Endothelial cell (in vitro differentiated cells): ENCODE measurements at regions not wholly inside any gene's neighbourhood (a gene's known extent, or its start where the extent isn't known, plus 50 kb on each side); places are given as distances from the start of the nearest gene placed in this dataset.

ENCODE experiments used
- DNase-seq: peaks from one replicate; pipeline ENCODE4 v3.0.0; 2021; ENCODE audit warnings: low spot score
- H3K27ac Mint-ChIP-seq: one replicate; pipeline ENCODE4 v1.8.0; 2021; ENCODE audit warnings: mixed read lengths, inconsistent platforms; ENCODE audit not compliant: unreplicated experiment
- H3K27me3 Mint-ChIP-seq: one replicate; pipeline ENCODE4 v1.8.0; 2021; ENCODE audit warnings: mild to moderate bottlenecking, moderate library complexity, mixed read lengths, inconsistent platforms; ENCODE audit not compliant: unreplicated experiment
- H3K36me3 Mint-ChIP-seq: one replicate; pipeline ENCODE4 v1.8.0; 2021; ENCODE audit warnings: mild to moderate bottlenecking, low read depth, mixed read lengths, inconsistent platforms; ENCODE audit not compliant: unreplicated experiment
- H3K4me1 Mint-ChIP-seq: one replicate; pipeline ENCODE4 v1.8.0; 2021; ENCODE audit warnings: mild to moderate bottlenecking, mixed read lengths, inconsistent platforms; ENCODE audit not compliant: unreplicated experiment
- H3K4me3 Mint-ChIP-seq: one replicate; pipeline ENCODE4 v1.8.0; 2021; ENCODE audit warnings: mild to moderate bottlenecking, mixed read lengths, inconsistent platforms; ENCODE audit not compliant: unreplicated experiment
- H3K9me3 Mint-ChIP-seq: one replicate; pipeline ENCODE4 v1.8.0; 2021; ENCODE audit warnings: mixed read lengths, inconsistent platforms; ENCODE audit not compliant: unreplicated experiment
- CTCF ChIP-seq: fragments of 200-600 bp; sonication (generic); IDR thresholded peaks from one replicate; pipeline ENCODE4 v1.5.0; 2021; ENCODE audit warnings: antibody characterized with exemption; ENCODE audit not compliant: unreplicated experiment

GRCh38 chr5:56454219-56454862 is 221.2 kb upstream of the ANKRD55 start:
- H3K27me3 Mint-ChIP-seq, result peaks cover 10% of the 10 kb centered on the region
- H3K4me3 Mint-ChIP-seq, result no peak overlapping the region
- peaks cover 4% of the 10 kb centered on the region for H3K36me3 Mint-ChIP-seq
- no peaks in the 10 kb centered on the region for H3K4me1 Mint-ChIP-seq
- no peak for DNase-seq
- H3K27ac Mint-ChIP-seq, result no peak overlapping the region
- TF ChIP-seq CTCF, result no peak
- H3K9me3 Mint-ChIP-seq, result no peaks in the 10 kb centered on the region

GRCh38 chr5:56451742-56452141 is 218.6 kb upstream of the ANKRD55 start:
- Mint-ChIP-seq H3K27me3 (peaks cover 10% of the 10 kb centered on the region), H3K4me3 (no peak overlapping the region), H3K27ac (no peak overlapping the region), H3K9me3 (no peaks in the 10 kb centered on the region), H3K36me3 (peaks cover 4% of the 10 kb centered on the region), H3K4me1 (no peaks in the 10 kb centered on the region)
- no peak for DNase-seq
- no peak for TF ChIP-seq CTCF

- H3K27me3 Mint-ChIP-seq, result peaks cover 6% of the 10 kb centered on the region
Measured at GRCh38 chr5:56450766-56451165, 217.6 kb upstream of the ANKRD55 start.

DNA sequence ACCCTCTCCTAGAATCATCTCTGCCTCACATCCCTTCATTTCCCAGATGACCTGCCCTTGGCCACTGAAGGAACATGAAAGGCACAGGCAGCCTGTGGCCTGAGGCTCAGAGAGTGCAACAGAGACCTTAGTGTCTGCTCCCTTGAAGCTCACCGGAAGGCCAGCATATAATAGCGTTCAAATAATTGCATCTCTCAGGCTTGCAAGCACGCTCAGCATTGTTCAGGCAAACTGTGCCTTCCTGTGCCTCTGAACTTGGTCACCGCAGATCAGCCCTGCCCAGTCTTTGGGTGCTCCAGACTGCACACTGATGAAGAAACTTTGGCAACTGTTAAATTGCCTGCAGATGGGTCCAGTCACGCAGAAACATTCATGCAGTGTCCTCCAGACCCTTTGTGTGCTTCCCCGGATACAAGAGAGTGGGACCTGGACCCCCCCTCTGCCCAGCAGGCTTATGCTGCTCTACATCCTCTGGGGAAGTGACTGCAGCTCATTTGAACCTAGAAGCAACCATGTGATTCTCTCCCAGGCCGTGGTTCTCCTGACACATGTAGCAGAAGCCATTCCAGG is 216.0 kb upstream of the ANKRD55 start:
- no peaks in the 10 kb centered on the region for H3K27me3 Mint-ChIP-seq
- no peaks in the 10 kb centered on the region for H3K4me1 Mint-ChIP-seq
- TF ChIP-seq CTCF, result no peak
- no peaks in the 10 kb centered on the region for H3K9me3 Mint-ChIP-seq
- no peak overlapping the region for H3K27ac Mint-ChIP-seq
- DNase-seq, result no peak
- no peak overlapping the region for H3K4me3 Mint-ChIP-seq
- no peaks in the 10 kb centered on the region for H3K36me3 Mint-ChIP-seq

More at GRCh38 chr5:56450766-56451165, 217.6 kb upstream of the ANKRD55 start:
- TF ChIP-seq CTCF, result no peak
- H3K27ac Mint-ChIP-seq, result no peak overlapping the region
- no peaks in the 10 kb centered on the region for H3K9me3 Mint-ChIP-seq
- H3K4me3 Mint-ChIP-seq, result no peak overlapping the region
- no peak for DNase-seq
- peaks cover 4% of the 10 kb centered on the region for H3K36me3 Mint-ChIP-seq
- no peaks in the 10 kb centered on the region for H3K4me1 Mint-ChIP-seq

- Mint-ChIP-seq H3K4me1 (no peaks in the 10 kb centered on the region), H3K9me3 (no peaks in the 10 kb centered on the region), H3K4me3 (no peak overlapping the region), H3K36me3 (no peaks in the 10 kb centered on the region), H3K27me3 (no peaks in the 10 kb centered on the region), H3K27ac (no peak overlapping the region)
- DNase-seq, result no peak
- no peak for TF ChIP-seq CTCF
Measured at GRCh38 chr5:56447656-56448055, 214.5 kb upstream of the ANKRD55 start.
